ENCODE measurements at regions not wholly inside any gene's neighbourhood (a gene's known extent, or its start where the extent isn't known, plus 50 kb on each side); places are given as distances from the start of the nearest gene placed in this dataset.
A peak's percentile ranks its signal among the peaks of the same experiment; 100 is the strongest.

DNA sequence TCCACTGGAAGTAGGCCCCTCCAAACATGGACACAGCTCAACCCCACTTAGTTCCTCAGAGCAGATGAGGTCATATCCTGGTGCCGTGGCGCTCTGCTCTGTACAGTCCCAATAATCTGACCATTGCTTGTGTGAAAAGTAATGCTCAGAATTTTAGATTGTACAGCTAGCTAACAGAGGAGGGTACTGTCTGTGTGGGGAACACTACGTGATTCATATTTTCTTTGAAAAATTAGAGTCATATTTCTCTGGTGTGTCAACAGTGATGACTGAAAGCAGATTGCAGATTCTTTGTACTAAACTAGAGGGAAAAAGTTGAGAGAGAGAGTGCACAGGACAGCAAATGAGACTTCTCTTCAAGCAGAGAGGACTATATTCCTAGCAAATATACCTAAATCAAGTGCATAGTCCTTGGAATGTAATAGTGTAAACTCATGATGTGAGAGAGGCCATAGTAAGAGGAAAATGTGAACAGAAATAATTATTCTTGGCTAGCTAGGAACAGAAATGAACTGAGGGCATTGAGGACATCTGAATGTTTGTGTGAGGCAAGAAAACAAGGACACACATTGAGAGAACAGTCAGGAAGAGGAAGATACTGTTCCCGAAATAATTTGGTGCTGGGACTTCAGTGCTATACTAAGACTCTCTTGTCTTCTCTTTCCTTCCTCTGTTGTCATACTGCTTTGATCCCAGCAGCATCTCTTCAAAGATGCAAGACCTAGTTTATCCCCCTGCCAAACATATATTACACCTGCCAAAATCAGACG lies 157.0 kb upstream of the RND3 start:
- no peaks in the 10 kb centered on the region for H3K27me3 ChIP-seq (replicated peaks; ENCODE audit: control insufficient read depth, insufficient read depth, low read length)
- H3K4me3 ChIP-seq (ENCODE audit: low read length), result peak overlapping the region; percentile 15
- peak overlapping the region; percentile 10 for H3K9ac ChIP-seq (ENCODE audit: low read length)
- H3K36me3 ChIP-seq (ENCODE audit: control insufficient read depth, insufficient read depth, low read length, severe bottlenecking), result no peaks in the 10 kb centered on the region
- no peaks in the 10 kb centered on the region for H3K9me3 ChIP-seq (ENCODE audit: control insufficient read depth, low read length)
- peak; percentile 82 for DNase-seq (ENCODE audit: low read depth)
- peaks cover 25% of the 10 kb centered on the region for H3K4me1 ChIP-seq (ENCODE audit: control insufficient read depth, insufficient read depth, low read length)

DNA sequence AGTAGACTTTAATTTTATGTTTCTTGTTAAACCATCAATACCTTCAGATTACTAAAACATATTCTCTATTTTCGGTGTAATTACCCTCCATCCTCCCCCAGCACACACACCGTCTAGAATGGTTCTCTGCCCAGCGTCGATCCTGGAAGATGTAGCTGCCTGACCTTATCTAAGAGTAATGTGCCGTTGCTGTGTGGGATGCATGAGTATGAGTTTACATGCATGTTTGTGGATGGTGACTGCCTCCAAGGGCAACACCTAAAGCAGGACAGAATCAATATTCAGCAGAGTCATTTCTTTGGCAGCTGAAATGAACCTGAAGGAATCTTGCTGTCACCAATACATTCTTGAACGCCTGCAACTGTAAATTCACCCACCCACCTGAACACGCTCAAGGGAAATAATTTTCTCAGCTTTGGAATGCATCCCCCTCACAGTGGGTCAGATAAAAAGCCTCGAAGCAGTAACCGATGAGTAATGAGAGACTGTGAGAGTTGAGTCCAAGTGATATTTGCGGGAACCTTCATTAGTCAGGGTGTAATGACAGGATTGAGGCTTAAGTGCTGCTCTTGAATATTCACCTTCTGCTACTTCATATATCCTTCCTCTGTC lies 155.8 kb upstream of the RND3 start:
- H3K9ac ChIP-seq (ENCODE audit: low read length), result no peak overlapping the region
- no peaks in the 10 kb centered on the region for H3K27me3 ChIP-seq (replicated peaks; ENCODE audit: control insufficient read depth, insufficient read depth, low read length)
- no peaks in the 10 kb centered on the region for H3K36me3 ChIP-seq (ENCODE audit: control insufficient read depth, insufficient read depth, low read length, severe bottlenecking)
- no peak overlapping the region for H3K4me3 ChIP-seq (ENCODE audit: low read length)
- no peak for DNase-seq (ENCODE audit: low read depth)
- H3K4me1 ChIP-seq (ENCODE audit: control insufficient read depth, insufficient read depth, low read length), result peaks cover 34% of the 10 kb centered on the region
- H3K9me3 ChIP-seq (ENCODE audit: control insufficient read depth, low read length), result no peaks in the 10 kb centered on the region

DNA sequence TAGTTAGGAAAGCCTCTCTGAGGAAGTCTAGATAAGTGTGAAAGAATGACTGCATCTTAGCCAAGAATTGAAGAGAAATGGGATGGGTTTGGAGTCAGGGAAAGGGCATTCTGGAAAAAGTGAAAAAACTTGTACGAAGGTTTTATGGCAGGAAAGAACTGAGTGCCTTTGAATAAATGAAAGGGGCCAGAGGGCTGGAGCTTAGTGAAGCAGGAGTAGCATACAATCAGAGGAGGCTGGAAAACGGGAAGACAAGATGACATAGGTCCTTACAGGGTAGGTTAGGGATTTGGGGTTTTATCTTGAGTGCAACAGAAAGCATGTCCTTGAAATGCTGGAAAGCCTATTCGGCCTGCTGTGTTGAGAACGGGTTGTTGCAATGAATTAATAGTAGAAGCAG lies 152.6 kb upstream of the RND3 start:
- no peaks in the 10 kb centered on the region for H3K36me3 ChIP-seq (ENCODE audit: control insufficient read depth, insufficient read depth, low read length, severe bottlenecking)
- H3K9ac ChIP-seq (ENCODE audit: low read length), result peak overlapping the region; percentile 27
- H3K27me3 ChIP-seq (replicated peaks; ENCODE audit: control insufficient read depth, insufficient read depth, low read length), result no peaks in the 10 kb centered on the region
- peak overlapping the region; percentile 24 for H3K4me3 ChIP-seq (ENCODE audit: low read length)
- H3K9me3 ChIP-seq (ENCODE audit: control insufficient read depth, low read length), result no peaks in the 10 kb centered on the region
- DNase-seq (ENCODE audit: low read depth), result peak; percentile 52
- H3K4me1 ChIP-seq (ENCODE audit: control insufficient read depth, insufficient read depth, low read length), result peaks cover 34% of the 10 kb centered on the region

DNA sequence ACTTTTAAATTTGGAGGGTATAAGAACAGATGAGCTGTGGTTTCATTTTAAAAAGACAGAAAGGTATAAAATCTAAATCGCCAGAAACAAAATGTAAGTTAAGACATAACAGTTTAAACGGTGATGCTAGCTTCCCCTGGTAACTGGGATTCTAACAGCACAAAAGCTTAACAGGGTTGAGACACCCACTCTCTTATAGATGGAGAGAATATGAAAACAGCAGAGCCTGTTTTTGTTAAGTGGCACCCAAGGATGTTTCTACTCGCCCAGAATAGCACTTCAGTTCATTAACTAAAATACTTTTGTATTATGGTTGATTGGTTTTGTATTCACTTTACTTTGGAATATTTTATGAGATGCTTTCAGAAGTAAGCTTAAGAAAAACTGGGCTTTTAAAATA lies 151.9 kb upstream of the RND3 start:
- Histone ChIP-seq H3K9me3 (ENCODE audit: control insufficient read depth, low read length) (no peaks in the 10 kb centered on the region), H3K4me1 (ENCODE audit: control insufficient read depth, insufficient read depth, low read length) (peaks cover 28% of the 10 kb centered on the region)
- peak; percentile 22 for DNase-seq (ENCODE audit: low read depth)

DNA sequence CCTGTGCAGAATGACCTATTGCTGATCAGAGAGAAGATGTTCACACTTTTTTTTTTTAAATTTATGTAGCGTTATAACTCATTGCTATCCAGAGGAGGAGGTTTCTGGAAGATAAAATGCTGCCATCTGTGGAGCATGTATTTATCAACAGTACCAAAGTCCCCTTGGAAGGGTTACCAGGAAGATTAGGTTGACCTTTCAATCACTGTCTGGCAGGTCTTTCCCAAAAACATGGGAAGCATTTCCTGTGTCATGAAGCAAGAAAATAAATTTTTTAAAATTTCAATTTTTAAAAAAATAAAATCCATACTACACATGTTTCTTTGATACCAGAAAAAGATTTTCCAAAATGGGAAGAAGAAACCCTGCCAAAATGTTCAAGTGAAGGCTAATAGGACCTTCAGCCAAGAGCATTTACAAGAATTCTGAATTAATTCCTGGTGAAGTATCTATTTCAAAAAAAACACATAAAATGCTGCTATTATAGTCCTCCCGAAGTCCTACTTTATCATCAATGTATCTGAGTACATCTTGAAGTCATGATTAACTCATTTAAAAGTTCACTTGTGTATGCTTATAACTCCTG lies 143.9 kb upstream of the RND3 start:
- Histone ChIP-seq H3K4me1 (ENCODE audit: control insufficient read depth, insufficient read depth, low read length) (peaks cover 29% of the 10 kb centered on the region), H3K9me3 (ENCODE audit: control insufficient read depth, low read length) (no peaks in the 10 kb centered on the region), H3K27me3 (replicated peaks; ENCODE audit: control insufficient read depth, insufficient read depth, low read length) (no peaks in the 10 kb centered on the region), H3K36me3 (ENCODE audit: control insufficient read depth, insufficient read depth, low read length, severe bottlenecking) (no peaks in the 10 kb centered on the region), H3K4me3 (ENCODE audit: low read length) (no peak overlapping the region), H3K9ac (ENCODE audit: low read length) (peak overlapping the region; percentile 11)
- DNase-seq (ENCODE audit: low read depth), result no peak

More for the DNA sequence above, 151.9 kb upstream of the RND3 start:
- H3K4me3 ChIP-seq (ENCODE audit: low read length), result peak overlapping the region; percentile 24
- no peaks in the 10 kb centered on the region for H3K36me3 ChIP-seq (ENCODE audit: control insufficient read depth, insufficient read depth, low read length, severe bottlenecking)
- H3K9ac ChIP-seq (ENCODE audit: low read length), result peak overlapping the region; percentile 27
- H3K27me3 ChIP-seq (replicated peaks; ENCODE audit: control insufficient read depth, insufficient read depth, low read length), result no peaks in the 10 kb centered on the region

DNA sequence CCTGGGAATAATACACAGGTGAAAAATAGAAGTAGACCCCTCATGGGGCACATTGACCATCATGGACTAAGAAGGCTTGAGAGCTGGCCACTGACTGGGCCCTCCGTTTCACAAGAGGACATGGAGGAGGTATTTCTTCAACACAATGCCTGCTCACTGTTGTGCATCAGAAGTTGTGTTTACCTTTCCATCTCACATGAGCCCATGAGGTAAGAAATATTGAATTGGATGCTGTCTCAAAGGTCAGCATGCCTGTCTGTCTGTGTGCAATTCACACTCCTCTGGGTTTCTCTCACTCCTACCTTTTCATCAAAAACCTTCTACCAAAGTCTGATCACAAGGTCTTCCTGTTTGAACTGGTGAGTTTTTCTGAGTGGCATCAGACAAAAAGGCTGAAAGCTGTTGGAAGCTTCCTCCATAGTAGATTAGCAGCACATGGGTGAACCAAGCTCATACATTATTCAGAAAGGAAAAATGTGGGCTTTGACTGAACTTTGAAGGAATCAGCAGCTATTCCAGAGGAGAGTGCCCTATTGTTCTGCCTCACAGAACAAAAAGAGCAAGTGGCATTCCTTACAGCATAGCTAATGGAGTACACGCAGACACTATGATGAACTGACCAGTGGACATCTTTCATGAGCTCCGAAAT lies 143.2 kb upstream of the RND3 start:
- peaks cover 29% of the 10 kb centered on the region for H3K4me1 ChIP-seq (ENCODE audit: control insufficient read depth, insufficient read depth, low read length)
- no peaks in the 10 kb centered on the region for H3K27me3 ChIP-seq (replicated peaks; ENCODE audit: control insufficient read depth, insufficient read depth, low read length)
- H3K36me3 ChIP-seq (ENCODE audit: control insufficient read depth, insufficient read depth, low read length, severe bottlenecking), result no peaks in the 10 kb centered on the region
- H3K9me3 ChIP-seq (ENCODE audit: control insufficient read depth, low read length), result no peaks in the 10 kb centered on the region
- peak overlapping the region; percentile 11 for H3K9ac ChIP-seq (ENCODE audit: low read length)
- no peak overlapping the region for H3K4me3 ChIP-seq (ENCODE audit: low read length)
- DNase-seq (ENCODE audit: low read depth), result peak; percentile 66

DNA sequence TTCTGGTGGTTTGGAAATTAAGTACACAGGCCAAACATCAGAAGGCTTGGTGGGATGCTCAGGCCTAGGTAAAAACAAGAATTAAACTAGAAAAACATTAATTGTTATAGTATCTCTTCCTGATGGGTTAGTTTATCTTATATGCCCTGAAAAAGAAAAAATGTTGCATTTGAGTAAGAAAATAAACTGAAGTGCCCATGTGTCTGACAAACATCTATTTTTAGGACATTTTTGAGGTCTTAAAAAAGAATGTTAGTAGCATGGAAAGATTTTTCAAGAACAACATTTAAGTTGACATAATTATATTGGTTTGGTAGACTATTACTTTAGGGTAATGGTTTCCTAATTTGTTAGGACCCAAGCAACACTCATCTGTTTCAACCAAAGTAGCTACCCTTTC lies 140.1 kb upstream of the RND3 start:
- Histone ChIP-seq H3K4me3 (ENCODE audit: low read length) (no peak overlapping the region), H3K36me3 (ENCODE audit: control insufficient read depth, insufficient read depth, low read length, severe bottlenecking) (no peaks in the 10 kb centered on the region), H3K9ac (ENCODE audit: low read length) (no peak overlapping the region), H3K9me3 (ENCODE audit: control insufficient read depth, low read length) (no peaks in the 10 kb centered on the region), H3K27me3 (replicated peaks; ENCODE audit: control insufficient read depth, insufficient read depth, low read length) (no peaks in the 10 kb centered on the region), H3K4me1 (ENCODE audit: control insufficient read depth, insufficient read depth, low read length) (peaks cover 31% of the 10 kb centered on the region)
- DNase-seq (ENCODE audit: low read depth), result no peak

GRCh38 chr2:150626934-150627411 lies 139.5 kb upstream of the RND3 start:
- Histone ChIP-seq H3K27me3 (replicated peaks; ENCODE audit: control insufficient read depth, insufficient read depth, low read length) (no peaks in the 10 kb centered on the region), H3K4me3 (ENCODE audit: low read length) (no peak overlapping the region), H3K9ac (ENCODE audit: low read length) (no peak overlapping the region), H3K9me3 (ENCODE audit: control insufficient read depth, low read length) (no peaks in the 10 kb centered on the region), H3K4me1 (ENCODE audit: control insufficient read depth, insufficient read depth, low read length) (peaks cover 37% of the 10 kb centered on the region), H3K36me3 (ENCODE audit: control insufficient read depth, insufficient read depth, low read length, severe bottlenecking) (no peaks in the 10 kb centered on the region)
- DNase-seq (ENCODE audit: low read depth), result peak; percentile 65

DNA sequence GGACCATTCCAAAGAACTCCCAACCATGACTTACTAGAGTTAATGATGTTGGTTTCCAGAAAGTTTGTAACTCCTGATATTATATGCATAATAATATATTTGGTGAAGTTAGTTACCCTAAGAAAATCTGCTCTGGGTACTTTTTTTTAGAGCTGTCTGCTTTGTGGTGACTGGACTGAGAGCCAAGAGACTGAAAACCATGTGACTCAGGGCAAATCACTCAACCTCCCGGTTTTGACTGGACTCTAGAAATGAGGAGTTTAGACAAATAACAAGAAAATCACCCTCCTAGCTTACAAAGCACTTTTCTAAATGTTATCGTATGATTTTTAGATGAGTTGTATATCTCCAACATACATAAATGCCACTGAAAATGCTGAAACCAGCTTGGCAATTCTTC lies 138.3 kb upstream of the RND3 start:
- no peak for DNase-seq (ENCODE audit: low read depth)
- H3K4me1 ChIP-seq (ENCODE audit: control insufficient read depth, insufficient read depth, low read length), result peaks cover 40% of the 10 kb centered on the region
- no peaks in the 10 kb centered on the region for H3K27me3 ChIP-seq (replicated peaks; ENCODE audit: control insufficient read depth, insufficient read depth, low read length)
- H3K36me3 ChIP-seq (ENCODE audit: control insufficient read depth, insufficient read depth, low read length, severe bottlenecking), result no peaks in the 10 kb centered on the region
- no peak overlapping the region for H3K9ac ChIP-seq (ENCODE audit: low read length)
- H3K4me3 ChIP-seq (ENCODE audit: low read length), result no peak overlapping the region
- no peaks in the 10 kb centered on the region for H3K9me3 ChIP-seq (ENCODE audit: control insufficient read depth, low read length)

DNA sequence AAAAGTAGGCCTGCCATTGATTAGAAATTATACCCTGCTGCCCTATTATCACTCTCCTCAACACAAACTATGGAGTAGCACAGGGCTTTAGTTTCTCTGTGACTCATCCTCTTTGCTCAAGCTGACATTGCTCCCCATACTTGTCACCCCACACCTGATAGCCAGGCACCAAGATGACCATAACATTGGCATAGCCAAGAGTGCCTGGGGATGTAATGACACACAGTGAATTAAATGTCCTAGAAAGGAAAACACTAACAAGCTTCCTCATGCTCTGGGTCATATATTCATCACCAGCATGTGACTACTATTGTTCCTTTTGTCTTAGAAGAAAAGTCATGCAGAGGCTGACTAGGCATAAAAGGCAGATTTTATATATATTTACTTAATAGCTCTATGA lies 137.8 kb upstream of the RND3 start:
- H3K4me1 ChIP-seq (ENCODE audit: control insufficient read depth, insufficient read depth, low read length), result peaks cover 41% of the 10 kb centered on the region
- H3K36me3 ChIP-seq (ENCODE audit: control insufficient read depth, insufficient read depth, low read length, severe bottlenecking), result no peaks in the 10 kb centered on the region
- no peak for DNase-seq (ENCODE audit: low read depth)
- no peak overlapping the region for H3K9ac ChIP-seq (ENCODE audit: low read length)
- no peaks in the 10 kb centered on the region for H3K27me3 ChIP-seq (replicated peaks; ENCODE audit: control insufficient read depth, insufficient read depth, low read length)
- no peaks in the 10 kb centered on the region for H3K9me3 ChIP-seq (ENCODE audit: control insufficient read depth, low read length)
- no peak overlapping the region for H3K4me3 ChIP-seq (ENCODE audit: low read length)

GRCh38 chr2:150624001-150624401 lies 136.5 kb upstream of the RND3 start:
- Histone ChIP-seq H3K27me3 (replicated peaks; ENCODE audit: control insufficient read depth, insufficient read depth, low read length) (no peaks in the 10 kb centered on the region), H3K9me3 (ENCODE audit: control insufficient read depth, low read length) (no peaks in the 10 kb centered on the region), H3K36me3 (ENCODE audit: control insufficient read depth, insufficient read depth, low read length, severe bottlenecking) (no peaks in the 10 kb centered on the region), H3K9ac (ENCODE audit: low read length) (no peak overlapping the region), H3K4me3 (ENCODE audit: low read length) (no peak overlapping the region), H3K4me1 (ENCODE audit: control insufficient read depth, insufficient read depth, low read length) (peaks cover 54% of the 10 kb centered on the region)
- DNase-seq (ENCODE audit: low read depth), result no peak
